ENCODE measurements at regions not wholly inside any gene's neighbourhood (a gene's known extent, or its start where the extent isn't known, plus 50 kb on each side); places are given as distances from the start of the nearest gene placed in this dataset.

- no peak for TF ChIP-seq ZNF169 (tag by site-specific recombination; IDR thresholded peaks at IDR 0.05)
- no peak for TF ChIP-seq KLF1 (tag by site-specific recombination; IDR thresholded peaks at IDR 0.05)
- TF ChIP-seq REST (tag by site-specific recombination; IDR thresholded peaks at IDR 0.05) = no peak
- TF ChIP-seq, protein P1, sequence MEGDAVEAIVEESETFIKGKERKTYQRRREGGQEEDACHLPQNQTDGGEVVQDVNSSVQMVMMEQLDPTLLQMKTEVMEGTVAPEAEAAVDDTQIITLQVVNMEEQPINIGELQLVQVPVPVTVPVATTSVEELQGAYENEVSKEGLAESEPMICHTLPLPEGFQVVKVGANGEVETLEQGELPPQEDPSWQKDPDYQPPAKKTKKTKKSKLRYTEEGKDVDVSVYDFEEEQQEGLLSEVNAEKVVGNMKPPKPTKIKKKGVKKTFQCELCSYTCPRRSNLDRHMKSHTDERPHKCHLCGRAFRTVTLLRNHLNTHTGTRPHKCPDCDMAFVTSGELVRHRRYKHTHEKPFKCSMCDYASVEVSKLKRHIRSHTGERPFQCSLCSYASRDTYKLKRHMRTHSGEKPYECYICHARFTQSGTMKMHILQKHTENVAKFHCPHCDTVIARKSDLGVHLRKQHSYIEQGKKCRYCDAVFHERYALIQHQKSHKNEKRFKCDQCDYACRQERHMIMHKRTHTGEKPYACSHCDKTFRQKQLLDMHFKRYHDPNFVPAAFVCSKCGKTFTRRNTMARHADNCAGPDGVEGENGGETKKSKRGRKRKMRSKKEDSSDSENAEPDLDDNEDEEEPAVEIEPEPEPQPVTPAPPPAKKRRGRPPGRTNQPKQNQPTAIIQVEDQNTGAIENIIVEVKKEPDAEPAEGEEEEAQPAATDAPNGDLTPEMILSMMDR (tag by site-specific recombination; IDR thresholded peaks at IDR 0.05) = no peak
- no peak for TF ChIP-seq ZNF223 (tag by site-specific recombination; IDR thresholded peaks at IDR 0.05)
- TF ChIP-seq, protein P2, sequence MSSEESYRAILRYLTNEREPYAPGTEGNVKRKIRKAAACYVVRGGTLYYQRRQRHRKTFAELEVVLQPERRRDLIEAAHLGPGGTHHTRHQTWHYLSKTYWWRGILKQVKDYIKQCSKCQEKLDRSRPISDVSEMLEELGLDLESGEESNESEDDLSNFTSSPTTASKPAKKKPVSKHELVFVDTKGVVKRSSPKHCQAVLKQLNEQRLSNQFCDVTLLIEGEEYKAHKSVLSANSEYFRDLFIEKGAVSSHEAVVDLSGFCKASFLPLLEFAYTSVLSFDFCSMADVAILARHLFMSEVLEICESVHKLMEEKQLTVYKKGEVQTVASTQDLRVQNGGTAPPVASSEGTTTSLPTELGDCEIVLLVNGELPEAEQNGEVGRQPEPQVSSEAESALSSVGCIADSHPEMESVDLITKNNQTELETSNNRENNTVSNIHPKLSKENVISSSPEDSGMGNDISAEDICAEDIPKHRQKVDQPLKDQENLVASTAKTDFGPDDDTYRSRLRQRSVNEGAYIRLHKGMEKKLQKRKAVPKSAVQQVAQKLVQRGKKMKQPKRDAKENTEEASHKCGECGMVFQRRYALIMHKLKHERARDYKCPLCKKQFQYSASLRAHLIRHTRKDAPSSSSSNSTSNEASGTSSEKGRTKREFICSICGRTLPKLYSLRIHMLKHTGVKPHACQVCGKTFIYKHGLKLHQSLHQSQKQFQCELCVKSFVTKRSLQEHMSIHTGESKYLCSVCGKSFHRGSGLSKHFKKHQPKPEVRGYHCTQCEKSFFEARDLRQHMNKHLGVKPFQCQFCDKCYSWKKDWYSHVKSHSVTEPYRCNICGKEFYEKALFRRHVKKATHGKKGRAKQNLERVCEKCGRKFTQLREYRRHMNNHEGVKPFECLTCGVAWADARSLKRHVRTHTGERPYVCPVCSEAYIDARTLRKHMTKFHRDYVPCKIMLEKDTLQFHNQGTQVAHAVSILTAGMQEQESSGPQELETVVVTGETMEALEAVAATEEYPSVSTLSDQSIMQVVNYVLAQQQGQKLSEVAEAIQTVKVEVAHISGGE (tag by site-specific recombination; conservative IDR thresholded peaks at IDR 0.05; ENCODE audit: low read depth) = no peak
- no peak for TF ChIP-seq PATZ1 (tag by site-specific recombination; IDR thresholded peaks at IDR 0.05)
Observed at GRCh38 chr11:91859666-91860065, 365.0 kb upstream of the FAT3 start.
